Panc1 (cell line): ENCODE measurements at regions not wholly inside any gene's neighbourhood (a gene's known extent, or its start where the extent isn't known, plus 50 kb on each side); places are given as distances from the start of the nearest gene placed in this dataset.

Source experiments
- ATAC-seq: fragments of 200-7000 bp; cut with Tn5 transposase; 2 replicates; pipeline ENCODE4 v1.9.1; 2020; ENCODE audit warnings: mild to moderate bottlenecking, moderate library complexity
- BruUV-seq: library from RNA; stranded (reverse); fragments of 400-500 nt; replicated peaks from 2 replicates; lab custom pipeline; 2021; lab: Mats Ljungman, UMichigan
- CTCF ChIA-PET: fragments of 300-600 bp; sonication (Branson Sonifier 250); formaldehyde crosslinking; loops from one replicate; lab custom pipeline; 2022; ENCODE audit warnings: antibody characterized with exemption; lab: Charles Lee
- POLR2A ChIA-PET: fragments of 300-600 bp; sonication (Branson Sonifier 250); formaldehyde crosslinking; loops from one replicate; lab custom pipeline; 2022; ENCODE audit warnings: antibody characterized with exemption; lab: Charles Lee
- DNase-seq: peaks from one replicate; pipeline ENCODE4 v3.0.0-alpha.2; 2010; ENCODE audit warnings: low read depth, low spot score
- H3K27ac ChIP-seq: 2 replicates; pipeline ENCODE4 v1.5.1; 2011; ENCODE audit warnings: mild to moderate bottlenecking, low read length, inconsistent platforms
- H3K27me3 ChIP-seq: fragments of 200-500 bp; sonication (Bioruptor generic); 2 replicates; pipeline ENCODE4 v1.6.0; 2014; ENCODE audit warnings: low read length, inconsistent platforms; ENCODE audit not compliant: control insufficient read depth, insufficient read depth
- H3K36me3 ChIP-seq: fragments of 200-500 bp; sonication (Bioruptor generic); 2 replicates; pipeline ENCODE4 v1.5.1; 2014; ENCODE audit warnings: inconsistent platforms, mild to moderate bottlenecking, low read length, moderate library complexity; ENCODE audit not compliant: control insufficient read depth, insufficient read depth
- H3K4me1 ChIP-seq: 2 replicates; pipeline ENCODE4 v1.5.1; 2011; ENCODE audit warnings: inconsistent platforms, mild to moderate bottlenecking, low read length, moderate library complexity; ENCODE audit not compliant: control insufficient read depth, insufficient read depth
- H3K4me3 ChIP-seq, 2 experiments: 2 replicates each; pipeline ENCODE4 v1.5.1; 2011 to 2012; ENCODE audit warnings: low read depth in 2 of 2, low read length in 2 of 2, mild to moderate bottlenecking in 2 of 2, inconsistent platforms in 1 of 2, moderate library complexity in 1 of 2
- H3K9me3 ChIP-seq: fragments of 200-500 bp; sonication (Bioruptor generic); 2 replicates; pipeline ENCODE4 v1.5.1; 2014; ENCODE audit warnings: low read depth, mild to moderate bottlenecking, inconsistent platforms, low read length, moderate library complexity; ENCODE audit not compliant: control insufficient read depth, insufficient read depth
- CTCF ChIP-seq: fragments of 450-650 bp; IDR thresholded peaks from 2 replicates; pipeline ENCODE4 v1.5.1; 2017; ENCODE audit warnings: mild to moderate bottlenecking
- POLR2AphosphoS5 ChIP-seq: IDR thresholded peaks from 2 replicates; pipeline ENCODE4 v1.6.1; 2012; ENCODE audit warnings: mild to moderate bottlenecking, low read depth, low read length, moderate library complexity
- REST ChIP-seq, 2 experiments: IDR thresholded peaks; 2 replicates each; pipeline ENCODE4 v1.6.1; 2011 to 2012; ENCODE audit warnings: low read depth in 2 of 2, control low read depth in 1 of 2, low read length in 1 of 2, mild to moderate bottlenecking in 1 of 2, moderate library complexity in 1 of 2; ENCODE audit not compliant: insufficient read depth in 1 of 2
- SIN3A ChIP-seq: IDR thresholded peaks from 2 replicates; pipeline ENCODE4 v1.6.1; 2012; ENCODE audit warnings: low read depth, mild to moderate bottlenecking, low read length, moderate library complexity, borderline replicate concordance; ENCODE audit not compliant: insufficient read depth
- TCF7L2 ChIP-seq: IDR thresholded peaks from 2 replicates; pipeline ENCODE4 v1.6.1; 2011; ENCODE audit warnings: mild to moderate bottlenecking, low read depth, low read length, inconsistent platforms
- in situ Hi-C: cut with HindIII; loops from 2 replicates; pipeline ENCODE4 v1.10.0; 2016; ENCODE audit warnings: low sequenced_read_pairs, low pct_unique_long_range_greater_than_20kb
- intact Hi-C: fragments of 100-400 bp; cut with micrococcal nuclease; formaldehyde crosslinking; loops from one replicate; pipeline ENCODE4 v1.10.0; 2022; ENCODE audit not compliant: unreplicated experiment

- Histone ChIP-seq H3K4me1 (no peaks in the 10 kb centered on the region), H3K9me3 (no peaks in the 10 kb centered on the region), H3K36me3 (no peaks in the 10 kb centered on the region), H3K27ac (no peak overlapping the region), H3K27me3 (no peaks in the 10 kb centered on the region), H3K4me3 (no peak overlapping the region)
- in situ Hi-C loops: no loop called here
- TF ChIP-seq SIN3A: no peak
- no peak for TF ChIP-seq POLR2AphosphoS5
- TF ChIP-seq CTCF: no peak
- TF ChIP-seq TCF7L2: no peak
- no peak for TF ChIP-seq REST (IDR thresholded peaks at IDR 0.05; ENCODE audit: insufficient read depth in 1 of 2, low read depth in 2 of 2, low read length in 1 of 2)
- ATAC-seq: no peak
- intact Hi-C loops: no loop called here
- POLR2A ChIA-PET: no interaction called here
- BruUV-seq: no TSS peak
- no peak for DNase-seq
- CTCF ChIA-PET: interaction anchor here (0.9 kb wide), 1 partner anchor 210 kb away, joined by 3 read pairs; no protein-coding TSS in a partner anchor
Observed at GRCh38 chr3:177580437-177580836, 383.2 kb upstream of the TBL1XR1 start.

- no peaks in the 10 kb centered on the region for H3K27me3 ChIP-seq
- CTCF ChIA-PET: no interaction called here
- in situ Hi-C loops (no loop called here), intact Hi-C loops (no loop called here)
- H3K4me1 ChIP-seq: no peaks in the 10 kb centered on the region; the same call in 1 of the 2 replicates
- POLR2A ChIA-PET: no interaction called here
- H3K27ac ChIP-seq: peak overlapping the region; percentile 31; the same call in 1 of the 2 replicates
- ATAC-seq (no peak), DNase-seq (no peak)
- BruUV-seq: no TSS peak
- TF ChIP-seq POLR2AphosphoS5: no peak
- no peak for TF ChIP-seq TCF7L2
- no peak for TF ChIP-seq REST (IDR thresholded peaks at IDR 0.05; ENCODE audit: insufficient read depth in 1 of 2, low read depth in 2 of 2, low read length in 1 of 2)
- no peak for TF ChIP-seq SIN3A
- no peak for TF ChIP-seq CTCF
- H3K9me3 ChIP-seq: no peaks in the 10 kb centered on the region
- H3K36me3 ChIP-seq: no peaks in the 10 kb centered on the region
- H3K4me3 ChIP-seq: no peak overlapping the region
Observed at GRCh38 chr3:177585271-177585670, 388.0 kb upstream of the TBL1XR1 start.
